ENCODE measurements at regions not wholly inside any gene's neighbourhood (a gene's known extent, or its start where the extent isn't known, plus 50 kb on each side); places are given as distances from the start of the nearest gene placed in this dataset.

DNA sequence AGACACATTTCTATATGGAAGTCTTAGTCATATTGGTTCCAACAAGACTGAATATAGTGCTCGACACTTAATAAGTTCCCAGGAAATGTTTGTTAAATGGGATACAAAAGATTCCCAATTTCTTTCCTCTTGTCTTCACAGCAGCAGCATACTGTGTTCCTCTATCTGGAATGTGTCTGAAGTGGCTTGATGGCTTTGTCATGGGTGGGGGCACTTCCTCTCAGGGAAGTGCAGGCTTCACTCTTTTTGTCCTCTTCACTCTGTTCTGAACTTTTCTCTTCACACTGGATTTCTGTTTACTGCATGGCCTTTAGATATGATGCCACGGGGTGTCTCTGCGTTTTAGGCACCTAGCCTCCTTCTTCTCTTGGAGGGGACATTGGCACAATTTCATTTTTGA, 127.7 kb upstream of the C9orf72 start:
- Histone ChIP-seq H3K4me3 (ENCODE audit: low read length) (no peak overlapping the region), H3K27me3 (ENCODE audit: insufficient read depth, low read length) (no peaks in the 10 kb centered on the region), H3K4me1 (ENCODE audit: insufficient read depth, low read length) (peaks cover 26% of the 10 kb centered on the region), H3K9me3 (ENCODE audit: low read depth, low read length) (no peaks in the 10 kb centered on the region)

DNA sequence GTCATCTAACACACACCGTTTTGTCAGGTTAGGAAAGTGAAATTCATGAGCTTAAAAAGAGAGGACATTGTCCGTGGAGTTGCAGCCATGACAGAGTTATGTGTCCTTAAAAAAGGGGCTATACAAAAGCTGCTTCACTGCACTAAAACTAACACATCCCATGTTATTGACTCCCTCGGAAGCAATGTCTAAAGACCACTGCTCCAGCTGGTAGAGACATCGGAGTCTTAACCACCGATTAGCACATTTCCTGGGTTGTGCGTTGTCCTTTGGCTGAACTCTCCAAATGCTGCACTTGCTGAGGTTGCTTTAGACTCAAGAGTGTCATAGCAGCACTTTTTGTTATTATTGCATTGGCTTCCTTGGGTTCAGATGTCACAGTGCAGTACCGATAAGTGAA, 128.3 kb upstream of the C9orf72 start:
- Histone ChIP-seq H3K4me3 (ENCODE audit: low read length) (no peak overlapping the region), H3K4me1 (ENCODE audit: insufficient read depth, low read length) (peaks cover 26% of the 10 kb centered on the region), H3K27me3 (ENCODE audit: insufficient read depth, low read length) (no peaks in the 10 kb centered on the region), H3K9me3 (ENCODE audit: low read depth, low read length) (no peaks in the 10 kb centered on the region)

DNA sequence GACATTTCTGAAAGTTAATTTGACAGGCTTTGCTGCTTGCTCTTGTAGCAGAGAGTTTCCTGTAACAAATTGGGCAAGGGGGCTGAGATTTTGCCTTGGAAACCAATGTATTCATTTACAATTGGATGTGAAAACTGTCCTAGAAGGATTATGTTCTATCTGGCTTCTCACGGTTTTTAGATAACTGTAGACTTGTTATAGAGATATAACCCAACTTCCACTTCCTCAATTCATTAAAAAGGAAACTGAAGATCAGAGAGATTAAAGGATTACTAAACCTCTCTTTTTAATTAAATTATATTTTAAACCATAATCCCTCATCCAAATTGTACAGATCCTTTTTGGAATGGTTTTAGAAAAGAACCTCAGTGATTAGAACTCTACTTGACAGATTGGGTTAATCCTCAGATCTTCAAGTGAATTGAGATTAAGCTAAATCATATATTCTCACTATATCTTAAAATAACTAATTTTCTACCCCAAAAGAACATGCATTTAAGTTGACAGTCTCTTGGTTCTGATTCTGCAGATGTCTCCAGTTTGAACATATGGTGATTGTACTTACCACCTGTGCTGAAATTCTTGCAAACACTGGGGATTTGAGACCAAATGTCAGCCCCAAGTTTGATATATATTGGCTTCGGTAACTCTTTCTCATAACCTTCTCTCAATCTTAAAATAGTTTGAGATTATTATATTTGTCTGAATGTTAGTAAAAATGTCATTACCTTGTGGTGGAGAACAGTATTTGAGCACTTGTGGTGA, 130.1 kb upstream of the C9orf72 start:
- H3K4me1 ChIP-seq (ENCODE audit: insufficient read depth, low read length): peaks cover 26% of the 10 kb centered on the region
- H3K27me3 ChIP-seq (ENCODE audit: insufficient read depth, low read length): no peaks in the 10 kb centered on the region
- no peak overlapping the region for H3K4me3 ChIP-seq (ENCODE audit: low read length)
- H3K9me3 ChIP-seq (ENCODE audit: low read depth, low read length): no peaks in the 10 kb centered on the region

DNA sequence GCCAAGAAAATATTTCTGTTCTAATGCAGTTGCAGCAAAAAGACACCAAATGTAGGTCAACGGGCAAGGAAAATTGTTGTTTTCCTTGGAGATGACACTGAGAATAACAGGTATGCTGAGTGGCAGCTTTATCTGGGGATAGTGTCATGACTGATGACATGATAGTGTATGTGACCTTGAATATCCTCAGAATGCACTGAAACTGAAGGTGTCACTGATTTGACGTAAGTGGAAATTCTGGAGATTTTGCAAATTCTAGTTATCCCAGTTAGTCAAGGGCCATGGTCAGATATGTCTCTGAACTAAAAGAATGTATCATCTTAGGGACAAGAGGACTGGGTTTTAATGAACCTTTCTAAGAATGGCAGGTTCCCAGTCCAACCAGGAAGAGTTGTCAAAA, 138.0 kb upstream of the C9orf72 start:
- no peaks in the 10 kb centered on the region for H3K9me3 ChIP-seq (ENCODE audit: low read depth, low read length)
- no peaks in the 10 kb centered on the region for H3K4me1 ChIP-seq (ENCODE audit: insufficient read depth, low read length)
- H3K4me3 ChIP-seq (ENCODE audit: low read length): no peak overlapping the region
- H3K27me3 ChIP-seq (ENCODE audit: insufficient read depth, low read length): no peaks in the 10 kb centered on the region

DNA sequence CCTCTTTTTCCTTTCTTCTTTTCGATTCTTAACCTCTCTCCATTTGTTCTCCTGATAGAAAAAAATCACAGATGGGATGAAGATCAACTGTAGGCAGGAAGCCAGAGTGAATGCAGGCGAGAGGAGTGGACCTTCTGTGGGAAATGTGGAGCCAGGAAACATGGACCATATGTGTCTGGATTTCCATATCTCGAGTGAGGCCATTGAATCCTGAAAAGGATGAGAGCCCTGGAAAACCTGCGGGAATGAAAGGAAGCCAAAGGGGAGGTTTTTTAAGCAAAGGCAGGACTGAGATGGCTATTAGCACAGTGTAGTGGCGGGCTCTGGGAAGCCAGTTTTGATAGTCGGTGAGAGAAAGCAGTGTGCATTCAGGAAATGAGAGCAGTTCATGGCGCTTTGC, 139.5 kb upstream of the C9orf72 start:
- Histone ChIP-seq H3K4me3 (ENCODE audit: low read length) (no peak overlapping the region), H3K4me1 (ENCODE audit: insufficient read depth, low read length) (no peaks in the 10 kb centered on the region)

DNA sequence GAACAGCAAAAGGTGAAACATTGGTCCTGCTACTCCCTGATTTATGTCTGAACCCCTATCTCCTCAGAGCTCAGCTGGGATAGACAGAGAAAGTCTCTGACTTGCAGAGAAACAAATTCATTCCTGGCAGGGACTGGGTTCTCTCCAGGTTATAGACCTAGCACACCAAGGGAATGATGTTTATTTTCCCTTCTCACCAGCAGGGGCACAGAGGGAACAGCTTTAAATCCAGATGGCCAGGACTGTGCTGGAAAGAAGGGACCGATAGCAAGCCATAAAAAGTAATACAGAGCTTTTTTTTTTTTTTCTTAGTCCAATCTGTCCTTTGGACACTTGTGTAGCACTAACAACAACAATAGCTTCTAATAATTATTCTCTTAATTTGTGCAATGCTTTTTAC, 141.1 kb upstream of the C9orf72 start:
- peaks cover 2% of the 10 kb centered on the region for H3K4me1 ChIP-seq (ENCODE audit: insufficient read depth, low read length)
- no peak overlapping the region for H3K4me3 ChIP-seq (ENCODE audit: low read length)
- H3K9me3 ChIP-seq (ENCODE audit: low read depth, low read length): no peaks in the 10 kb centered on the region

More for the DNA sequence above, 139.5 kb upstream of the C9orf72 start:
- Histone ChIP-seq H3K27me3 (ENCODE audit: insufficient read depth, low read length) (no peaks in the 10 kb centered on the region), H3K9me3 (ENCODE audit: low read depth, low read length) (no peaks in the 10 kb centered on the region)

DNA sequence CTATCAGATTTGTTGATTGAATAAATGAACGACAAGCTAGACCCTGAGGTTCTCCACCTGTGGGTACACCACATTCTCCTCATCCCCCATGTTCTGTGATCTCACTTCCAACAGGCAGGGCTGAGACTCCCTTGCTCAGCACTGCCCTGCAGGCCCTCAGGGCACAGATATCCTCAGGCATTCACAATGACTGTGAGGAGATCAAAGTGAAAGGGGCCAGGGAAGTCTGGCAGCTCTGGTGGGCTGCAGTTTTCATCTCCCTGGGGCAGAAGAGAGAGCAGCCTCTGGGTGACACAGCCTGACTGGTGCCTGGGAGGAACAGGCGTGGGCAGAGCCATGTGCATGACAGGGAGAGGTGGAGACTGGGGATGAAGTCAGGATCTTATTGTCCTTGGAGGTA, 142.4 kb upstream of the C9orf72 start:
- Histone ChIP-seq H3K4me3 (ENCODE audit: low read length) (no peak overlapping the region), H3K27me3 (ENCODE audit: insufficient read depth, low read length) (no peaks in the 10 kb centered on the region), H3K4me1 (ENCODE audit: insufficient read depth, low read length) (peaks cover 8% of the 10 kb centered on the region), H3K9me3 (ENCODE audit: low read depth, low read length) (no peaks in the 10 kb centered on the region)

More for the DNA sequence above, 141.1 kb upstream of the C9orf72 start:
- no peaks in the 10 kb centered on the region for H3K27me3 ChIP-seq (ENCODE audit: insufficient read depth, low read length)

DNA sequence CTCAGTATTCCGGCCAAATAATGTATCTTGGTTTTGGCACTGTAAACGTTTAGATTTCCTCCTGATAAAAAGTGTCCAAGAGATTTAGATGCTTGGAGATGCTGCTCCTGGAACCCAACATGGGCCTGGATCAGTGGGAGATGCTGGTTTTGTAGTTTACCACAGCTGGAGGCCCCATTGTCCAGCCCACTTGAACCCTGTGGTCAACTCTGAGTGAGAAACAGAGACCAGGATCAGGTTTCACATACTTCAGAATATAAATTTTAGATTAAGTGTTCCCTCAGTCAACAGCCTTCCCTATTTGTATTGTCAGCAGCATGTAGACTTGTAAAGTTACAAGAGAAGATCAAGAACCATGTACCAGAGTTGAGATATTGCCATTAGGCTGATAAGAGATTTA, 144.7 kb upstream of the C9orf72 start:
- peaks cover 3% of the 10 kb centered on the region for H3K27me3 ChIP-seq (ENCODE audit: insufficient read depth, low read length)
- peaks cover 8% of the 10 kb centered on the region for H3K4me1 ChIP-seq (ENCODE audit: insufficient read depth, low read length)
- no peak overlapping the region for H3K4me3 ChIP-seq (ENCODE audit: low read length)
- no peaks in the 10 kb centered on the region for H3K9me3 ChIP-seq (ENCODE audit: low read depth, low read length)

DNA sequence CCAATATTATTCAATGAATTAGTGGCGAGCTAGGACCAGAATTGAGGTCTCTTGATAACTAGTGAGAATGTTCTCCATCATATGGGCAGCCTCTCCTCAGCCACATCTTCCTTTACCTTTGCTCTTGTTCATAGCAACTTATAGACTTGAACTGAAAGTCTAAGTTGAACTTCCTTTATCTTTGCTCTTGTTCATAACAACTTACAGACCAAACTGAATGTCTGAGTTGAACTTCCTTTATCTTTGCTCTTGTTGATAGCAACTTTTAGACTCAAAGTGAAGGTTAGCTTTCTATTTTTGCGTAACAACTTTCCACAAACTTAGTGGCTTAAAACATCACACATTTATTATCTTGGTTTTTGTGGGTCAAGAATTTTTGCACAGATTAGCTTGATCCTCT, 146.4 kb upstream of the C9orf72 start:
- Histone ChIP-seq H3K9me3 (ENCODE audit: low read depth, low read length) (no peaks in the 10 kb centered on the region), H3K27me3 (ENCODE audit: insufficient read depth, low read length) (peaks cover 3% of the 10 kb centered on the region), H3K4me1 (ENCODE audit: insufficient read depth, low read length) (peaks cover 8% of the 10 kb centered on the region), H3K4me3 (ENCODE audit: low read length) (no peak overlapping the region)

DNA sequence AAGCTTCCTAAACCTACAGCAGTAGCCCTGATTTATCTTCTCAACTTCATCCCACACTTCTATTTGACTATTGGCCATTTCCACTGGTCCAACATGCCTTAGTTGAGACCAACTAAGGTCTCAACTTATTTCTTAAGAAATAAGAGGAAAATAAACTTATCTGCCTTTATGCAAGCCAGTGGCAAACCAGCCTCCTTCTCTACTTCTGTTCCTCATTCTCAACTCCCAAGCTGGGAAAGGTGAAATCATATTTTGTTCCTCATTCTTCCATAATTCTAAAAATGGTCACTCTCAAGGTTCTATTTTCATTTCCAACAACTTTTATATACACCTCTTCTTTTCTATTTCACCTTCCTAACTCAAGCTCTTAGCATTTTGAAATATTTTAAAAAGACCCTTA, 149.6 kb upstream of the C9orf72 start:
- Histone ChIP-seq H3K4me3 (ENCODE audit: low read length) (no peak overlapping the region), H3K4me1 (ENCODE audit: insufficient read depth, low read length) (peaks cover 8% of the 10 kb centered on the region), H3K9me3 (ENCODE audit: low read depth, low read length) (no peaks in the 10 kb centered on the region), H3K27me3 (ENCODE audit: insufficient read depth, low read length) (peaks cover 3% of the 10 kb centered on the region)

DNA sequence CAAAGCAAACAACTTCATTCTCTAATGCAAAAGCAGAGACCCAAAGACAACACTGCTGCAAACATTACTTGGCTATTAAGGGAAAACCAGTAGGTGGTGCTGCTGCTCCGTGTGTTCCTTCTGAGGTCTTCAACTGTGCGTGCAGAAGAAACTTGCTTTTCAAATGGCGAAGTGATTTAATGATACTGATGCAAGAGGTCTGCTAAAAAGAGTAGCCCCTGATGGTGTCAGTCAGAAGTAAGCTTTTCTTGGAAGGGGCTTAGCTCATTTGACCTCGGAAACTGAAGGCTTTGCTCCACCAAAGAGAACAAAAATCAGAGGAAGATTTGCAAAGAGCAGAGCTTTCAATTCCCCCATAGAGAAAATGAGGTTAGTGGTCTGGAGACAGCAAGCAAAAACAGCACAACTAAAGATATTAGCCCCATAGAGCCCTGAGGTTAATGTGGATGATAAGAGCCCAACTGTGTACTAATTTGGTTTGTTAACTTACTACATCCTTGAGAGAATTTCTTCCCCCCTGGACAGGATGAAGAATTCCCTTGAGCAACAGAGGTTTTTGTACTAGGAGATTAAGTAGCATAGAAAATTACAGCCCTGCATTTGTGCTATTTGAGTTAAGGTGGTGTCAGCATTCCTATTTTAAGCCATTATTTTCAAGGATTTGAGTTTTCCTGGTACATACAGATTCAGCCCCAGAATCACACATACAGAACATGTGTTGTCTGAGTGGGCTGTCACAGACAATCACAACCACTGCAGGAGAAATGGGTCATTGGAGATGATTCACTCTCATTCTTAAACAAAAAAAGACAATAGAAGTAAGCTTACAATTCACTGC, 153.2 kb upstream of the C9orf72 start:
- Histone ChIP-seq H3K4me1 (ENCODE audit: insufficient read depth, low read length) (no peaks in the 10 kb centered on the region), H3K27me3 (ENCODE audit: insufficient read depth, low read length) (peaks cover 2% of the 10 kb centered on the region), H3K9me3 (ENCODE audit: low read depth, low read length) (no peaks in the 10 kb centered on the region), H3K4me3 (ENCODE audit: low read length) (no peak overlapping the region)

DNA sequence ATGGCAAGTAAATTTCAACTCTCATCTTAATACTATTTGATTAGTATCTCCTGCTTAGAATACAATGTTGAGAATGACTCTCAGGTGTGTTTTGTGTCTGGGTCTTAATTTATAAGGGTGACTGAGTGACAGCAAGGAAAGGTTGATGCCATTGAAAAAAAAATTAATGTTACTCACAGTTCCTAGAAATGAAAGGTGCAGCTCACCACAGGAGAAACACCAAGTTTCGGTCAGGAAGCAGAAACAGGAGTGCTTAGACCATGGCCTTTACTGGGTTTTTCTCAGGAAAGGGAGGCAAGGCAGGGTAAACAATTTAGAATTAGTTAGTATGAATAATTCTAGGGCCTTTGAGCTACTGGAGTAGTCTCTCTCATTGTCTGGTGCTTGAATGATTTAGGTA, 159.2 kb upstream of the C9orf72 start:
- no peaks in the 10 kb centered on the region for H3K27me3 ChIP-seq (ENCODE audit: insufficient read depth, low read length)
- H3K9me3 ChIP-seq (ENCODE audit: low read depth, low read length): no peaks in the 10 kb centered on the region
- H3K4me3 ChIP-seq (ENCODE audit: low read length): no peak overlapping the region
- no peaks in the 10 kb centered on the region for H3K4me1 ChIP-seq (ENCODE audit: insufficient read depth, low read length)

DNA sequence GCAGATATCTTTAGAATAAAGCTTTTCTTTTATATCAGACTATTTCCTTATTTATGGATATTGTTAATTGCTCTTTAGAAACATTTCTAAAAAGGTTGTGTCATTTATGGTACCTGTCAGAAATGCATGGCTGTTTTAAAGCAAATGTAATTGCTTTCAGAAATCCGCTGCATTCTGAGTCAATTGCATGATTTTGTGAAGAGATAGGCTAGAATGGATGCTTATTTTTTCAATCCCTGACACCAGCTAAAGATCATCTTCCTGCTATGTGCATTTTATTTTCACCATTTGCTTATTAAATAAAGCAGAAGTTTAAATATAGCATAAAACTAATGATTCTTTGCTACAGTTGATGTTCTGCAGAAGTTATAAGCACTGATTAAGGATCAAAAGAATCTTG, 170.2 kb upstream of the C9orf72 start:
- Histone ChIP-seq H3K27me3 (ENCODE audit: insufficient read depth, low read length) (no peaks in the 10 kb centered on the region), H3K4me3 (ENCODE audit: low read length) (no peak overlapping the region), H3K4me1 (ENCODE audit: insufficient read depth, low read length) (no peaks in the 10 kb centered on the region), H3K9me3 (ENCODE audit: low read depth, low read length) (no peaks in the 10 kb centered on the region)

DNA sequence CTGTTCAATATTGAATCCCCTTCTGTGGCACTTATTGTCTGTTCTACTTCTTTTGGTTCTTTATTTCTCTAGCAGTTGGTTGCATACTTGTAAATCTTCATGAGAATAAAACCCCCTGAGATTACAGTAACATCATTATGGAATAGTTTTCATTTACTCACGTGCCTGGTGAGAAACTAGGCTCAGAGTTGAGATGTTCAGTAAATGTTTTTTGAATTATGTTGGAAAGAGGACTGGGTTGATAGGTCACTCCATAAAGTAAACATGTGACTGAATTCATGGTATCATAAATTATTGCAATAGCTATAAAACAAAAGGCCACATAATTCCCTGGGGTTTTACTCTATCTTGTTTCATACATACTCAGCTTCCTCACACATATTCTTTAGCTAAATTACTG, 174.2 kb upstream of the C9orf72 start:
- no peaks in the 10 kb centered on the region for H3K4me1 ChIP-seq (ENCODE audit: insufficient read depth, low read length)
- H3K4me3 ChIP-seq (ENCODE audit: low read length): no peak overlapping the region
- H3K9me3 ChIP-seq (ENCODE audit: low read depth, low read length): no peaks in the 10 kb centered on the region
- no peaks in the 10 kb centered on the region for H3K27me3 ChIP-seq (ENCODE audit: insufficient read depth, low read length)

DNA sequence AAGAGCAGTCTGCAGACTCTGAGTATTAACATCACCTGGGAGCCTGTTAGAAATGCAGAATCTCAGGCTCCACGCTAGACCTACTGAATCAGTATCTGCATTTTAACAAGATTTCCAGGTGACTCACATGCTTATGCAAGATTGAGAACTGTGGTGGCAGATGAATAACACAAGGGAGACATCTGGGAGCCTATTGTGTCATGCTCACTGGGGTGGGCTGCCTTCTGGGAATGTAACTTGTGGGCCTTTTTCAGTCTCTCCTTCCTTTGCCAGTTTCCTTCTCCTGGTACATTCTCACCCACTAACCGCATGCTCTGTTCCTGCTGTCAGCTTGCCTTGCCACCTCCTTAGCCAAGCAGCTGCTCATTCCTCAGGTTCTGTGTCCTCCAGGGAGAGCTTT, 176.6 kb upstream of the C9orf72 start:
- Histone ChIP-seq H3K4me3 (ENCODE audit: low read length) (no peak overlapping the region), H3K4me1 (ENCODE audit: insufficient read depth, low read length) (no peaks in the 10 kb centered on the region), H3K27me3 (ENCODE audit: insufficient read depth, low read length) (no peaks in the 10 kb centered on the region), H3K9me3 (ENCODE audit: low read depth, low read length) (no peaks in the 10 kb centered on the region)

DNA sequence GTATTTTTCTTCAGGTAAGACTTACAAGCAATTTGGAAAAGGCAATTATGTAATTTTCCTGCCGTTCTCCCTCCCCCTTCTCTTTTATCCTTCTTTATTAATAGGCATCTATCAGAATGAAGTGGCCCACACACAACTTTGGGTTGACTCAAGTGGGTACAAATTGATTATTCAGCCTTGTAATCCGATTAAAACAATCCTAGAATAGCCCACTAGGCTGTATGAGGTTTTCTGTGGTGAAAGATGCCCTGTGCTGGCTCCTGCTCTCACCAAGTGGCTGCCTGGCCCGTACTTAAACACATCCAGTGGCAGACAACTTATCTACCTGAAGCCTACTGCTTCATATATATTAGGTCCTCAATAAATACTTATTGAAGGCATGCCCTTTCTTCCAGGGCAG, 177.3 kb upstream of the C9orf72 start:
- H3K9me3 ChIP-seq (ENCODE audit: low read depth, low read length): no peaks in the 10 kb centered on the region
- no peaks in the 10 kb centered on the region for H3K27me3 ChIP-seq (ENCODE audit: insufficient read depth, low read length)
- H3K4me3 ChIP-seq (ENCODE audit: low read length): no peak overlapping the region
- H3K4me1 ChIP-seq (ENCODE audit: insufficient read depth, low read length): no peaks in the 10 kb centered on the region
